NCI-H1436 (cell line): ENCODE measurements at regions not wholly inside any gene's neighbourhood (a gene's known extent, or its start where the extent isn't known, plus 50 kb on each side); places are given as distances from the start of the nearest gene placed in this dataset.
"Not testable (repeated sequence)": the region's sequence is repeated elsewhere in the genome, so short reads cannot be mapped to it uniquely, and the experiment has no call there.

Source experiments
- DNase-seq: peaks from one replicate; lab custom pipeline; 2025; lab: John Stamatoyannopoulos, UW

GRCh38 chr6:26720663-26721218 is 61.2 kb upstream of the ZNF322 start:
- DNase-seq, result not testable (repeated sequence)

GRCh38 chr6:26730019-26730766 is 70.6 kb upstream of the ZNF322 start:
- not testable (repeated sequence) for DNase-seq

- not testable (repeated sequence) for DNase-seq
Measured at GRCh38 chr6:26734776-26735472, 75.4 kb upstream of the ZNF322 start.

GRCh38 chr6:26739811-26740210 is 80.3 kb upstream of the ZNF322 start:
- no peak for DNase-seq

- no peak for DNase-seq
Measured at GRCh38 chr6:26743157-26743821, 83.7 kb upstream of the ZNF322 start.

GRCh38 chr6:26743941-26744699 is 84.6 kb upstream of the ZNF322 start:
- DNase-seq, result no peak

GRCh38 chr6:26744837-26745282 is 85.3 kb upstream of the ZNF322 start:
- not testable (repeated sequence) for DNase-seq

GRCh38 chr6:26745964-26746363 is 86.4 kb upstream of the ZNF322 start:
- not testable (repeated sequence) for DNase-seq

GRCh38 chr6:26749126-26749758 is 89.7 kb upstream of the ZNF322 start:
- not testable (repeated sequence) for DNase-seq

GRCh38 chr6:26749759-26750126 is 90.2 kb upstream of the ZNF322 start:
- DNase-seq, result not testable (repeated sequence)

- no peak for DNase-seq
Measured at GRCh38 chr6:26754212-26754611, 94.7 kb upstream of the ZNF322 start.

GRCh38 chr6:26754801-26755200 is 95.3 kb upstream of the ZNF322 start:
- DNase-seq, result not testable (repeated sequence)

GRCh38 chr6:26756067-26756805 is 96.7 kb upstream of the ZNF322 start:
- DNase-seq, result not testable (repeated sequence)

- DNase-seq, result not testable (repeated sequence)
Measured at GRCh38 chr6:26766203-26766902, 106.8 kb upstream of the ZNF322 start.

- not testable (repeated sequence) for DNase-seq
Measured at GRCh38 chr6:26770941-26771666, 111.6 kb upstream of the ZNF322 start.

- DNase-seq, result not testable (repeated sequence)
Measured at GRCh38 chr6:26773414-26773813, 113.9 kb upstream of the ZNF322 start.

- not testable (repeated sequence) for DNase-seq
Measured at GRCh38 chr6:26780563-26780962, 121.0 kb upstream of the ZNF322 start.

GRCh38 chr6:26795474-26796307 is 136.1 kb upstream of the ZNF322 start:
- DNase-seq, result not testable (repeated sequence)
